ENCODE measurements at regions not wholly inside any gene's neighbourhood (a gene's known extent, or its start where the extent isn't known, plus 50 kb on each side); places are given as distances from the start of the nearest gene placed in this dataset.
A peak's percentile ranks its signal among the peaks of the same experiment; 100 is the strongest.

- no peak for DNase-seq
These were observed 161.2 kb upstream of the C1orf87 start for GRCh38 chr1:60234776-60235175.

- DNase-seq: no peak
These were observed 156.3 kb upstream of the C1orf87 start for GRCh38 chr1:60229821-60230220.

DNA sequence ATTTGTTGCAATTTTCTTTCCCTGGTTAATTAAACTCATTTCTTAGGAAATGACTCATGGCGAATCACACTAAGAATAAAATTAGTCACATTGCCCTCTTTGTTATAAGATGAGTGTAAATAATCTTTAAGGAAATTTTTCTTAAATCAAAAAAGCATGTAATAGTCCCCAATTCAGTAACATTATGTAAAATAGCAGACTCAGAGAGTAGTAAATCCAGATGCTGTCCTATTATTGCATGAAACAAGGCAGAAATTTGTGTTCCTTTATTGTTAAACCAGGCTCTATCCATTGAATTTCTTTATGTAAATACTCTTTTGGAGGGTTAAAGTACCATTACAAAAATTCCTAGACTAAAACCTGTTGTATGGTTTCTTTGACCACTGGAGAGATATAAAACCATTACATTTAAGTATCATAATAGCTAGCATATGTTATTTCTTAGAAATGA, 154.5 kb upstream of the C1orf87 start:
- DNase-seq: peak; percentile 36

GRCh38 chr1:60227601-60228000, 154.0 kb upstream of the C1orf87 start:
- DNase-seq: peak; percentile 45

DNA sequence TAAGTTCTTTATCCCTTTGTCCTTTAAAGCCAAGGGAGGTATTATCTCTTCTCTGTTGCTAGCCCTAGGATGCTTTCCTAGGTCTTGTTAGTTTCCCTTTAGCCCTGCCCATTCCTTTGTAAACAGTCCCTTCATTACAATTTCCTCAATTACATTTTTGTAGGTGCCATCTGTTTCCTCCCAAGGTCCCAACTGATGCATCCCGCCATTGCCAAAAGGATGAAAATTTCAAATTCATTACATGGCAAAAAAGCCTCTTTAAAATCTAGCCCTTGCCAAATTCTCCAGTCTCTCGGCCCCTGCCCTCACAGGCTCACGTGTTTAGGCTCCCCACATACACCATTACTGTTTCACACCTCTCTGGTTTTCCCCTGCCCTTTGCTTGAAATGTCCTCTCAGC, 151.9 kb upstream of the C1orf87 start:
- no peak for DNase-seq

- no peak for DNase-seq
These were observed 151.0 kb upstream of the C1orf87 start for GRCh38 chr1:60224523-60224922.

GRCh38 chr1:60223158-60223557, 149.6 kb upstream of the C1orf87 start:
- DNase-seq: no peak

GRCh38 chr1:60222360-60223115, 149.0 kb upstream of the C1orf87 start:
- DNase-seq: no peak

- DNase-seq: no peak
These were observed 139.7 kb upstream of the C1orf87 start for GRCh38 chr1:60213253-60213652.

- DNase-seq: no peak
These were observed 122.5 kb upstream of the C1orf87 start for GRCh38 chr1:60196026-60196425.

DNA sequence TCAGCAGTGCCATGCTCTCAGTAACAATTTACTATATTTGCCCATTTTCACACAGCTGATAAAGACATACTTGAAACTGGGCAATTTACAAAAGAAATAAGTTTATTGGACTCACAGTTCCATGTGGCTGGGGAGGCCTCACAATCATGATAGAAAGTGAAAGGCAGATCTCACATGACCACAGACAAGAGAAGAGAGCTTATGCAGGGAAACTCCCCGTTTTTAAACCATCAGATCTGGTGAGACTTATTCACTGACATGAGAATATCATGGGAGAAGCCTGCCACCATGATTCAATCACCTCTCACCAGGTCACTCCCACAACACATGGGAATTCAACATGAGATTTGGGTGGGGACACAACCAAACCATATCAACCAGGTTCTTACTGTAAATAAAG, 112.1 kb upstream of the C1orf87 start:
- no peak for DNase-seq

- no peak for DNase-seq
These were observed 111.0 kb upstream of the C1orf87 start for GRCh38 chr1:60184521-60184920.

DNA sequence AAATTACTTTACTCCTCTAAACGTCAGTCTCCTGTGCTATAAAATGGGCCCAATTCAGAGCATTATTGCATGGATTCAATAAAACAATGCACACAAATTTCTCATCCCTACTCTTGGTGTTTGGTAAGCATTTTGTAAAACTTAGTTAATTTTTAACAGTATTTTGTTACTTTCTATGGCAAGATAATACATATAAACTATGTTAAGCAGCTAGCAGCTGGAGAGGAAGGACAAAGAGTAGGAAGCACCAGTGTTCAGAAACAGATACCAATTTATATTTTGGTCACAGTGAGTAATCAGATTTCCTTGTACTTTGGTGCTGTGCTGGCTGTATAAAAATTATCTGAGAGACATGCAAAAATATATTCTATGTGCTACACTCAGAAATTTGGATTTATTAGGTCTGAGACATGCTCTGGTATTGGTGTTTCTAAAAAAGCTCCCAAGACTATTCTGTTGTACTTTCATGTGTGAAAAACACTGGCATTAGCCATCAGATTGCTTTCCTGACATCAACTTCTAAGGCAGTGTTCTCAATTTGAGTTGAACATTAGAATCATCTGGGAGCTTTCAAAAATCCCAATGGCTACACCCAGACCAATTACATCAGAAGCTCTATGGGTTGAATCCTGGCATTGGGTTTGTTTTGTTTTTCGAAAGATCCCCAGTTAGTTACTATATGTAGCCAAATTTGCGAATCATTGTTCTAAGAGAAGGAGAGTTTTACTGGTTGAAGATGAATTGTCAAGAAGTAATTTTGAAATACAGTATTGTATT, 100.3 kb upstream of the C1orf87 start:
- DNase-seq: no peak

- no peak for DNase-seq
These were observed 99.4 kb upstream of the C1orf87 start for GRCh38 chr1:60173006-60173405.

DNA sequence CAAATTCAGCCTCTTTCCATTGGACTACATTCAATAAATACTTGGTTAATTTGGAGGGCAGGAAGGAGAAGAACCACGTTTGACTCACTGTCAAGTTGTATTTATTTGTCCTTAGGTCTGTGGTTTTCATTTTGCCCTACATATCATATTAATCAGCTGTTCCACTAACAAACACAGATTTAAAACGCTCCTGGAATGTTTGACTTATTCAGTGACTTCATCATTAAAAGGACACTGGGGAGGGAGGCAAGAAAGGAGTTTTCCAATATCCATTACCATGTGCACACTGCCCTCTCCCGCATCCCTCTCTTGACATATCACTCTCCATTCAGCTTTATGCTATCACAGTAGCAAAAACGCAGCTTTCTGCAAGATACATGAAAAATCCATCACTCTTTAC, 98.2 kb upstream of the C1orf87 start:
- DNase-seq: peak; percentile 83

DNA sequence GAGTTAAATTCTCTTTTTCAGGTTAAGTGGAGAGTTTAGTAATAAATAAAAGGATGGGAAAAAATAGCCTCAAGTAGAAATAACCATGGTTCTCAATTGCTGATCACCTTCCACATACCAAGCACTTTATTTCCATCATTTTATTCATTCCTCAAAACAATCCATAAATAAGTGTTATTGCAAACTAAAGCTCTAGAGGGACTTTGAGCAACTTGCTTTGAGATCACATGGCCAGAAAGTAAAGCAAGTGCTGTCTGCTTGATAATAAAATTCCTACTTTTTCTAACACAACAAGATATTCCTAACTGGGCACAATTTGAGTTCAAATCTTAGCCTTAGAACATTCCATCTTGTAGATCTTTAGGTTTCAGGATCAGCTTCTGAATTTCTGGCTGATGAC, 97.1 kb upstream of the C1orf87 start:
- no peak for DNase-seq

DNA sequence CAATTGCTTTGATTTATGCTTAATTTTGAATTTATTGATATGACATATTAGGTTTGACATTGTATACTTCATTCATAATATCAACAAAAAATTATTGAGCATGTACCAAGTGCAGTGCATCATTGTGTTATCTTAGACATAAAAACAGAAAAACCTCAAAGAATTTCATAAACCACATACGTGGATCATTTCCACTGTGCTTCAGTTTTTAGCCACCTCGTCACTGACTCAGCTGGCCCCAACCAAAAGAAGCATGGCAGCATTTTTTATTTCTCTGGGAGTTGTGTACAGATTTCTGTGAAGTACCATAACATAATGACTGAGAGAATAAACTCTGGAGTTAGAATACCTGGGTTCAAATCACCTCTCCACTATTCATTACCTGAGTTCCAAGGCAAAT, 95.6 kb upstream of the C1orf87 start:
- DNase-seq: peak; percentile 53

DNA sequence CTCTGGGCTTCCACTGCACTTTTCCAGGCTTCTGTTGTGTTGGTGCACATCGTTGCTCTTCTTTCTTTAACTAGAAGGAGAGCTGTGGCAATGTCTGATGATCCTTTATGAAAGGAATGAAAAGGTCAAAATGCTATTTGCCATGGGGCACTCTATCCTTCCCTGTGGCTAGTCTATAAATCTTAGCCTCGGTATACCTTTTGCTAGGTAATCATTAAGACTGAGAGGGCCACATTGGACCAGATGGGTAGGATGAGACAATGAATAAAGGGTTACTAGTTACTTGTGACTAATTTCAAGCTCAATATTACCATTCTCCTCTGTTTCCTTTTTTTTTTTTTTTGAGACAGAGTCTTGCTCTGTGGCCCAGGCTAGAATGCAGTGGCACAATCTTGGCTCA, 89.4 kb upstream of the C1orf87 start:
- DNase-seq: no peak

- no peak for DNase-seq
These were observed 86.6 kb upstream of the C1orf87 start for GRCh38 chr1:60160141-60160540.

DNA sequence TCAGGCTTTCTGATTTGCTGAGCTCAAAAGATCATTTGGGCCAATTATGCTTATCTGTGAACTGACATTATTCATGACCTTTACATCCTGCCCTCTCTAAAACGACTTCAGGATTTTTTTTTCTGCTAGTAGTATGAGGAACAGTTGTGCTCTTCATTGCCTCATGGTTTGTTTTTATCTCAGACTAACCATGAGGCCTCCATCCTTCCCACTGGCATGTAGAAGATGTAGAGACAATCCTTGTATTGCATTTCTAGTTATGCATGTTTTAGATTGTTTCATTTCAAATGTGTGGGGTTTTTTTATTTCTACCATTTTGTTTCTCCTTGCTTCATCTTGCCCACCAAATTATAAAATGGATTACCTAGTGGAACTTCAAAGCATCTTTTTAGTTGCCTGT, 82.8 kb upstream of the C1orf87 start:
- no peak for DNase-seq

- no peak for DNase-seq
These were observed 80.4 kb upstream of the C1orf87 start for GRCh38 chr1:60153961-60154360.

GRCh38 chr1:60152891-60153290, 79.3 kb upstream of the C1orf87 start:
- no peak for DNase-seq

DNA sequence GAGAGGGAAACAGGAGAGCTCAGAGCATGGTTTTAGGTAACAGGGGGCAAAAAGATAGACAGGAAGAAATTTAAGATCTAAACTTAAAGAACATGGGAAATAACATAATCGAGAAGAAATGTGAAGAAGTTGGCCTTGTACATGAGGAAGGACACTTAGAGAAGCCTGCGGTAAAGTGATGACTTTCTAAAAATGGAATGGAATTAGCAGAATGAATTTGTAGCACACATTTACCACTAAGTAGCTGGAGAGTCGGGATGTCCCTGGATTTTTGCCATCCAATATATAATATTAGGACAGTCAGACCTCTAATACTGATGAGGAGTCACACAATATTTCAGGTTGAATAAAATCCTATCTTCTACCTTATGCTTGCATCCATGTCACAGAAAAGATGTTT, 77.7 kb upstream of the C1orf87 start:
- no peak for DNase-seq

- no peak for DNase-seq
These were observed 75.7 kb upstream of the C1orf87 start for GRCh38 chr1:60149251-60149650.

DNA sequence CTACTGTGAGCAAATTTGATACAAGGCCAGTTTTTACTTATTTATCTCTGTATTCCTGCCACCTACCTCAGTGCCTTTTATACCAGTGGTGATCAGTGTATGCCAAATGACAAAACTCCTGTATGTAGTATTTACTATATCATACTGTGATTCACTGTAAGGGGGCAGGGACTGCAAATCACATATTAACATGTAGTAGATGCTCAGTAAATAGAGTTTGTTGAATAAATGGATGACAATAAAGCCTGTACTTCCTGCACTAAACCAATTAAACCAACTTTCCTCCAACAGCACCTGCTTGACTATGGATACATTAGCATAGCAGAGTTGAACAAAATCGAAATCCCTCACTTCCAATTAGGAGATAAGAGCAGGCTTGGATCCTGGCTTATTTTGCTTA, 73.3 kb upstream of the C1orf87 start:
- DNase-seq: no peak
